PC-3 (cell line): ENCODE measurements at regions not wholly inside any gene's neighbourhood (a gene's known extent, or its start where the extent isn't known, plus 50 kb on each side); places are given as distances from the start of the nearest gene placed in this dataset.
A peak's percentile ranks its signal among the peaks of the same experiment; 100 is the strongest.

Experiments used
- ATAC-seq: fragments of 200-7000 bp; cut with Tn5 transposase; 2 replicates; pipeline ENCODE4 v1.9.1; 2020; ENCODE audit warnings: mild to moderate bottlenecking, moderate library complexity
- BruUV-seq: library from RNA; stranded (reverse); fragments of 400-500 nt; replicated peaks from 2 replicates; lab custom pipeline; 2021; lab: Mats Ljungman, UMichigan
- CTCF ChIA-PET: fragments of 300-600 bp; sonication (Branson Sonifier 250); formaldehyde crosslinking; loops from one replicate; lab custom pipeline; 2022; ENCODE audit warnings: antibody characterized with exemption; lab: Charles Lee
- POLR2A ChIA-PET: fragments of 300-600 bp; sonication (Branson Sonifier 250); formaldehyde crosslinking; loops from one replicate; lab custom pipeline; 2022; ENCODE audit warnings: antibody characterized with exemption; ENCODE audit not compliant: unreplicated experiment; lab: Charles Lee
- DNase-seq: peaks from one replicate; pipeline ENCODE4 v3.0.0-alpha.2; 2015
- H2AFZ ChIP-seq: fragments of 300-600 bp; sonication (generic); 2 replicates; pipeline ENCODE4 v1.6.0; 2016; ENCODE audit warnings: antibody characterized with exemption, low read length
- H3F3A ChIP-seq: fragments of 300-600 bp; sonication (generic); one replicate; pipeline ENCODE4 v1.6.0; 2017; ENCODE audit warnings: antibody characterized with exemption, low read length, control low read depth, mild to moderate bottlenecking; ENCODE audit not compliant: unreplicated experiment
- H3K27ac ChIP-seq: fragments of 300-600 bp; sonication (generic); 2 replicates; pipeline ENCODE4 v1.5.1; 2016; ENCODE audit warnings: mild to moderate bottlenecking, low read length
- H3K27me3 ChIP-seq: fragments of 300-600 bp; sonication (generic); 2 replicates; pipeline ENCODE4 v1.6.1; 2016; ENCODE audit warnings: low read length, mixed read lengths
- H3K36me3 ChIP-seq: fragments of 300-600 bp; sonication (generic); 2 replicates; pipeline ENCODE4 v1.6.1; 2016; ENCODE audit warnings: low read depth, mixed run types, low read length, mixed read lengths
- H3K4me1 ChIP-seq: fragments of 300-600 bp; sonication (generic); 2 replicates; pipeline ENCODE4 v1.5.1; 2016; ENCODE audit warnings: low read length; ENCODE audit not compliant: insufficient read depth
- H3K4me2 ChIP-seq: fragments of 300-600 bp; sonication (generic); 2 replicates; pipeline ENCODE4 v1.6.0; 2016; ENCODE audit warnings: low read length
- H3K4me3 ChIP-seq: fragments of 300-600 bp; sonication (generic); 2 replicates; pipeline ENCODE4 v1.5.1; 2016; ENCODE audit warnings: mild to moderate bottlenecking, low read length, mixed read lengths
- H3K79me2 ChIP-seq: fragments of 300-600 bp; sonication (generic); 2 replicates; pipeline ENCODE4 v1.6.1; 2017; ENCODE audit warnings: low read length, mixed read lengths
- H3K9ac ChIP-seq: fragments of 300-600 bp; sonication (generic); 2 replicates; pipeline ENCODE4 v1.6.0; 2016; ENCODE audit warnings: mild to moderate bottlenecking, low read length
- H3K9me2 ChIP-seq: fragments of 300-600 bp; sonication (generic); replicated peaks from 2 replicates; pipeline ENCODE4 v1.6.1; 2016; ENCODE audit warnings: mixed run types, low read length, mixed read lengths
- H3K9me3 ChIP-seq: fragments of 300-600 bp; sonication (generic); 2 replicates; pipeline ENCODE4 v1.6.1; 2016; ENCODE audit warnings: low read length, mixed read lengths
- H4K20me1 ChIP-seq: fragments of 300-600 bp; sonication (generic); 2 replicates; pipeline ENCODE4 v1.6.1; 2016; ENCODE audit warnings: low read length, mixed read lengths
- EZH2 ChIP-seq: fragments of 300-600 bp; sonication (generic); IDR thresholded peaks from one replicate; pipeline ENCODE4 v1.6.1; 2017; ENCODE audit warnings: antibody characterized with exemption, mild to moderate bottlenecking, low read length; ENCODE audit not compliant: unreplicated experiment
- EZH2phosphoT487 ChIP-seq: fragments of 300-600 bp; sonication (generic); IDR thresholded peaks from 2 replicates; pipeline ENCODE4 v1.6.1; 2018; ENCODE audit warnings: mild to moderate bottlenecking, antibody characterized with exemption, low read length, borderline replicate concordance
- intact Hi-C: fragments of 100-400 bp; cut with micrococcal nuclease; formaldehyde crosslinking; loops from 2 replicates; pipeline ENCODE4 v1.9.0; 2023
- TF ChIP-seq, protein P1 (sequence below): fragments of 300-600 bp; sonication (generic); conservative IDR thresholded peaks from 2 replicates; pipeline ENCODE4 v1.5.1; 2017; ENCODE audit warnings: antibody characterized with exemption, low read depth, mild to moderate bottlenecking, low read length

DNA sequence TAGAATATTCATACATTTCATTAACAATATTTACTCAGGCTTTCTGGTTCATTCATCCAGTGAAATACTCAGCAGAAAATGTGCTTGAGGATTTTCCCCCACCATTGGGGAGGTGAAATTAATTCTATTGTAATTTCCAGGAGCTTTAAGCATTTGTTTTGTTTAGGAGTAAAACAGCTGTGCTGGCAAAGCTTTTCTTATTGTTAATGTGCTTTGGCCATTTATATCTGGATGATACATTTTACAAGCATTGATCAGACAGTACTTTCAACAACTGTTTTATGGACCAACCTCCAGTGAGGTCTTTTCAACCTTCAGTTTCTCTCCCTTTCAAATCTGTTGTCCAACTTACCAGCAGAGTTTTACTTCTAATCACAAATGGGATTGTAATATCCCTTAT is 672.4 kb downstream of the CDH11 start:
- peak overlapping the region; percentile 61 for H3K27ac ChIP-seq
- no peak overlapping the region for H3K4me3 ChIP-seq
- H3F3A ChIP-seq = peaks cover 6% of the 10 kb centered on the region
- ChIA-PET CTCF (no interaction called here), POLR2A (interaction anchor here (0.7 kb wide), 1 partner anchor 577 kb away, joined by 4 read pairs; no protein-coding TSS in a partner anchor)
- H3K4me2 ChIP-seq = peak overlapping the region; percentile 72; the same call in 1 of the 2 replicates
- ATAC-seq (no peak), DNase-seq (no peak)
- intact Hi-C loops = loop anchor here (10.0 kb wide), 1 partner anchor 295 kb away; no protein-coding TSS in a partner anchor
- H4K20me1 ChIP-seq = no peaks in the 10 kb centered on the region
- no TSS peak for BruUV-seq
- H3K36me3 ChIP-seq = no peaks in the 10 kb centered on the region
- H3K27me3 ChIP-seq = no peaks in the 10 kb centered on the region
- no peaks in the 10 kb centered on the region for H3K9me2 ChIP-seq
- no peaks in the 10 kb centered on the region for H3K79me2 ChIP-seq
- no peak overlapping the region for H2AFZ ChIP-seq
- TF ChIP-seq EZH2 (no peak), EZH2phosphoT487 (no peak)
- TF ChIP-seq, protein P1, sequence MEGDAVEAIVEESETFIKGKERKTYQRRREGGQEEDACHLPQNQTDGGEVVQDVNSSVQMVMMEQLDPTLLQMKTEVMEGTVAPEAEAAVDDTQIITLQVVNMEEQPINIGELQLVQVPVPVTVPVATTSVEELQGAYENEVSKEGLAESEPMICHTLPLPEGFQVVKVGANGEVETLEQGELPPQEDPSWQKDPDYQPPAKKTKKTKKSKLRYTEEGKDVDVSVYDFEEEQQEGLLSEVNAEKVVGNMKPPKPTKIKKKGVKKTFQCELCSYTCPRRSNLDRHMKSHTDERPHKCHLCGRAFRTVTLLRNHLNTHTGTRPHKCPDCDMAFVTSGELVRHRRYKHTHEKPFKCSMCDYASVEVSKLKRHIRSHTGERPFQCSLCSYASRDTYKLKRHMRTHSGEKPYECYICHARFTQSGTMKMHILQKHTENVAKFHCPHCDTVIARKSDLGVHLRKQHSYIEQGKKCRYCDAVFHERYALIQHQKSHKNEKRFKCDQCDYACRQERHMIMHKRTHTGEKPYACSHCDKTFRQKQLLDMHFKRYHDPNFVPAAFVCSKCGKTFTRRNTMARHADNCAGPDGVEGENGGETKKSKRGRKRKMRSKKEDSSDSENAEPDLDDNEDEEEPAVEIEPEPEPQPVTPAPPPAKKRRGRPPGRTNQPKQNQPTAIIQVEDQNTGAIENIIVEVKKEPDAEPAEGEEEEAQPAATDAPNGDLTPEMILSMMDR = no peak
- no peaks in the 10 kb centered on the region for H3K9me3 ChIP-seq
- H3K9ac ChIP-seq = no peak overlapping the region
- peaks cover 32% of the 10 kb centered on the region for H3K4me1 ChIP-seq

DNA sequence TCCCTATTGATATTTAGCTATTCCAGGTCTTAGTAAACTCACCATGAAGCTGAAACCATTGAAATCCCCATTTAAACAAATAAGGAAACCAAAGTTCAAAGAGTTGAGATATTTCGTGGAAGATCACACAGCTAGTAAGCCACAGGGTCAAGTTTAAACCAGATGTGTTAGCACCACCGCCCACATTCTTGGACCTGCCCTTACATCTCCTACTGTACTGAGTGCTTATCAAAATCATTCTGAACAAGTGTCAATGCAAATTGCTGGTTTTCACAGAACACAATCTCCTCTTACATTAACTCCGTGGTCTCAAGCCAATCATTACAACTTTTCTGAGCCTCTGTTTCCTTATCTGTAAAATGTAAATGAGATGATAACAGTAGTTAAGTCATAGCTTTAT is 676.2 kb downstream of the CDH11 start:
- no peaks in the 10 kb centered on the region for H3K27me3 ChIP-seq
- no TSS peak for BruUV-seq
- no peak overlapping the region for H3K4me3 ChIP-seq
- no peaks in the 10 kb centered on the region for H3K9me2 ChIP-seq
- H3K4me2 ChIP-seq = no peak overlapping the region
- TF ChIP-seq EZH2 (no peak), EZH2phosphoT487 (no peak)
- TF ChIP-seq, protein P1 = no peak
- no peaks in the 10 kb centered on the region for H3K36me3 ChIP-seq
- no peaks in the 10 kb centered on the region for H3K79me2 ChIP-seq
- intact Hi-C loops = loop anchor here (10.0 kb wide), 1 partner anchor 291 kb away; no protein-coding TSS in a partner anchor
- H2AFZ ChIP-seq = no peak overlapping the region
- DNase-seq (no peak), ATAC-seq (no peak)
- POLR2A ChIA-PET = interaction anchor here (0.6 kb wide), 1 partner anchor 576 kb away, joined by 8 read pairs; no protein-coding TSS in a partner anchor
- H3K4me1 ChIP-seq = peaks cover 22% of the 10 kb centered on the region
- no peaks in the 10 kb centered on the region for H3K9me3 ChIP-seq
- CTCF ChIA-PET = no interaction called here
- H4K20me1 ChIP-seq = no peaks in the 10 kb centered on the region
- no peak overlapping the region for H3K27ac ChIP-seq
- H3K9ac ChIP-seq = no peak overlapping the region
- H3F3A ChIP-seq = peaks cover 6% of the 10 kb centered on the region

DNA sequence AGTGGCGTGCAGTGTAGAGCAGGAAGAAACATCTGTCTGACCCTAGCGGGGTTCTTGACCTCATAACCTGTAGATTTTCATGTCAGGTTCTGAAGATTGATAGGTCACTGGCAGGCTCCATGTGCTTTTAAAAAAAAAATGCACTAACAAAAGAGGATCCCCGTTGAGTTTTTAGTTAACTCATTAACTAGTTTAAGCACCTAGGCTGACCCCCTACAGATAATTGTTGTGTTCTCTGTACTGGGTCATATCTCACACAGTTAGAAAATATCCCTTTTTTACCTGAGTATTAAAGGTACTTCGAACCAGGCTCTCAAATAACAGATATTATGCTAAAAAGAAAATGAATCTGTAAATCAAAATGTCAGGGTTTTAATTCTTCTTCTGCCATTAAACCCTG is 676.6 kb downstream of the CDH11 start:
- ATAC-seq (no peak), DNase-seq (no peak)
- H3K27ac ChIP-seq = no peak overlapping the region
- H3K79me2 ChIP-seq = no peaks in the 10 kb centered on the region
- no TSS peak for BruUV-seq
- H3K9me3 ChIP-seq = no peaks in the 10 kb centered on the region
- ChIA-PET CTCF (no interaction called here), POLR2A (interaction anchor here (0.6 kb wide), 1 partner anchor 576 kb away, joined by 8 read pairs; no protein-coding TSS in a partner anchor)
- no peak overlapping the region for H3K9ac ChIP-seq
- no peaks in the 10 kb centered on the region for H3K9me2 ChIP-seq
- intact Hi-C loops = loop anchor here (10.0 kb wide), 1 partner anchor 290 kb away; no protein-coding TSS in a partner anchor
- peaks cover 6% of the 10 kb centered on the region for H3F3A ChIP-seq
- H3K4me2 ChIP-seq = no peak overlapping the region
- TF ChIP-seq, protein P1 = no peak
- TF ChIP-seq EZH2 (no peak), EZH2phosphoT487 (no peak)
- H3K27me3 ChIP-seq = no peaks in the 10 kb centered on the region
- H3K4me1 ChIP-seq = peaks cover 20% of the 10 kb centered on the region
- H3K4me3 ChIP-seq = no peak overlapping the region
- H2AFZ ChIP-seq = no peak overlapping the region
- no peaks in the 10 kb centered on the region for H4K20me1 ChIP-seq
- no peaks in the 10 kb centered on the region for H3K36me3 ChIP-seq
